H1 (cell line): ENCODE measurements at regions not wholly inside any gene's neighbourhood (a gene's known extent, or its start where the extent isn't known, plus 50 kb on each side); places are given as distances from the start of the nearest gene placed in this dataset.

Source experiments
- CTCF ChIA-PET: fragments of 300-600 bp; sonication (Branson Sonifier 250); formaldehyde crosslinking; loops from one replicate; lab custom pipeline; 2021; ENCODE audit not compliant: partially characterized antibody; lab: Charles Lee
- POLR2A ChIA-PET: fragments of 300-600 bp; sonication (Branson Sonifier 250); formaldehyde crosslinking; loops from one replicate; lab custom pipeline; 2021; ENCODE audit warnings: inconsistent platforms; ENCODE audit not compliant: partially characterized antibody; lab: Charles Lee
- DNase-seq, 2 experiments: peaks; one replicate each; pipeline versions ENCODE4 v3.0.0 to v3.0.0-alpha.2; 2010 to 2022; ENCODE audit warnings: low spot score in 2 of 2, low read depth in 1 of 2, mixed read lengths in 1 of 2
- FAIRE-seq: peaks from 2 replicates; lab custom pipeline; 2011; peaks lifted over from hg19 to GRCh38; lab: Jason Lieb, UNC
- H2AFZ ChIP-seq: 2 replicates; pipeline ENCODE4 v1.8.1; 2012; ENCODE audit warnings: low read length, inconsistent platforms
- H2AK5ac ChIP-seq: 2 replicates; pipeline ENCODE4 v1.6.1; 2013; ENCODE audit warnings: low read depth, low read length
- H2BK120ac ChIP-seq: replicated peaks from 2 replicates; pipeline ENCODE3; 2013; ENCODE audit warnings: low read depth, low read length, inconsistent platforms
- H2BK12ac ChIP-seq: 2 replicates; pipeline ENCODE4 v1.6.1; 2013; ENCODE audit warnings: low read depth, low read length
- H2BK15ac ChIP-seq: 2 replicates; pipeline ENCODE4 v1.6.1; 2013; ENCODE audit warnings: low read length
- H2BK20ac ChIP-seq: 2 replicates; pipeline ENCODE4 v1.6.1; 2013; ENCODE audit warnings: low read length
- H2BK5ac ChIP-seq: 2 replicates; pipeline ENCODE4 v1.6.1; 2013; ENCODE audit warnings: low read depth, low read length
- H3K14ac ChIP-seq: 2 replicates; pipeline ENCODE4 v1.6.1; 2013; ENCODE audit warnings: inconsistent platforms; ENCODE audit not compliant: insufficient read length
- H3K18ac ChIP-seq: 2 replicates; pipeline ENCODE4 v1.6.1; 2013; ENCODE audit warnings: low read length; ENCODE audit errors: extremely low read depth
- H3K23ac ChIP-seq: 2 replicates; pipeline ENCODE4 v1.6.1; 2013; ENCODE audit warnings: inconsistent platforms; ENCODE audit not compliant: insufficient read length
- H3K23me2 ChIP-seq: 2 replicates; pipeline ENCODE4 v1.6.1; 2013; ENCODE audit warnings: low read depth, low read length
- H3K27ac ChIP-seq: 2 replicates; pipeline ENCODE4 v1.6.1; 2011; ENCODE audit warnings: low read depth, low read length, inconsistent platforms
- H3K27me3 ChIP-seq, 4 experiments: replicated peaks in 1 of 4; 1 replicate in 1 of 4; 2 replicates in 3 of 4; pipeline versions ENCODE4 v1.6.1 to v1.8.1; 2011 to 2013; ENCODE audit warnings: low read length in 3 of 4, mild to moderate bottlenecking in 3 of 4, inconsistent platforms in 2 of 4, mixed read lengths in 2 of 4, moderate library complexity in 1 of 4; ENCODE audit not compliant: control insufficient read depth in 3 of 4, insufficient read depth in 3 of 4; ENCODE audit errors: extremely low read depth in 1 of 4
- H3K36me3 ChIP-seq, 4 experiments: 2 replicates each; pipeline versions ENCODE4 v1.6.1 to v1.8.1; 2011 to 2013; ENCODE audit warnings: mild to moderate bottlenecking in 4 of 4, low read length in 3 of 4, moderate library complexity in 2 of 4, control low read depth in 1 of 4, inconsistent platforms in 1 of 4; ENCODE audit not compliant: insufficient read depth in 4 of 4, control insufficient read depth in 2 of 4
- H3K4ac ChIP-seq: replicated peaks from 2 replicates; pipeline ENCODE3; 2013; ENCODE audit warnings: low read length, low read depth, mixed read lengths, inconsistent platforms; ENCODE audit not compliant: insufficient read length
- H3K4me1 ChIP-seq, 4 experiments: replicated peaks in 1 of 4; 1 replicate in 1 of 4; 2 replicates in 3 of 4; pipeline versions ENCODE4 v1.6.1 to v1.8.1; 2011 to 2013; ENCODE audit warnings: low read length in 3 of 4, inconsistent platforms in 2 of 4, mixed read lengths in 1 of 4; ENCODE audit not compliant: insufficient read depth in 4 of 4, control insufficient read depth in 3 of 4
- H3K4me2 ChIP-seq, 2 experiments: 2 replicates each; pipeline versions ENCODE4 v1.6.1 to v1.8.1; 2011 to 2013; ENCODE audit warnings: low read depth in 2 of 2, low read length in 2 of 2, control low read depth in 1 of 2, inconsistent platforms in 1 of 2, mild to moderate bottlenecking in 1 of 2; ENCODE audit not compliant: insufficient read depth in 1 of 2
- H3K4me3 ChIP-seq, 4 experiments: fragments of 200-600, 300-600 bp in 1 of 4; sonication (generic), shearing (Covaris generic), sonication (Bioruptor Twin) in 1 of 4; 2 replicates each; pipeline versions ENCODE4 v1.5.1 to v1.8.1; 2011 to 2016; ENCODE audit warnings: low read length in 4 of 4, low read depth in 3 of 4, control low read depth in 2 of 4, inconsistent platforms in 2 of 4, mild to moderate bottlenecking in 2 of 4, mixed read lengths in 1 of 4, moderate library complexity in 1 of 4; ENCODE audit not compliant: insufficient read depth in 2 of 4; ENCODE audit errors: extremely low read depth in 1 of 4
- H3K56ac ChIP-seq: replicated peaks from 2 replicates; pipeline ENCODE3; 2013; ENCODE audit warnings: low read depth, mild to moderate bottlenecking, mixed read lengths, low read length, inconsistent platforms; ENCODE audit not compliant: insufficient read length
- H3K79me1 ChIP-seq: 2 replicates; pipeline ENCODE4 v1.6.1; 2013; ENCODE audit warnings: low read depth, low read length, control low read depth
- H3K79me2 ChIP-seq, 2 experiments: 2 replicates each; pipeline versions ENCODE4 v1.6.1 to v1.8.1; 2012 to 2013; ENCODE audit warnings: low read length in 2 of 2, mild to moderate bottlenecking in 2 of 2, inconsistent platforms in 1 of 2; ENCODE audit not compliant: insufficient read depth in 2 of 2, control insufficient read depth in 1 of 2
- H3K9ac ChIP-seq, 4 experiments: replicated peaks in 1 of 4; 1 replicate in 1 of 4; 2 replicates in 3 of 4; pipeline versions ENCODE4 v1.6.1 to v1.8.1; 2011 to 2013; ENCODE audit warnings: low read depth in 3 of 4, low read length in 3 of 4, control low read depth in 2 of 4, mild to moderate bottlenecking in 2 of 4, moderate library complexity in 2 of 4, inconsistent platforms in 1 of 4; ENCODE audit errors: extremely low read depth in 1 of 4
- H3K9me3 ChIP-seq, 2 experiments: 2 replicates each; pipeline versions ENCODE4 v1.6.1 to v1.8.1; 2012 to 2013; ENCODE audit warnings: mild to moderate bottlenecking in 2 of 2, moderate library complexity in 2 of 2, control low read depth in 1 of 2, inconsistent platforms in 1 of 2, low read depth in 1 of 2, low read length in 1 of 2, mixed read lengths in 1 of 2; ENCODE audit not compliant: insufficient read depth in 2 of 2
- H4K20me1 ChIP-seq, 2 experiments: replicated peaks in 1 of 2; 2 replicates each; pipeline versions ENCODE3 to v1.8.1; 2011 to 2013; ENCODE audit warnings: inconsistent platforms in 2 of 2, low read length in 2 of 2, mild to moderate bottlenecking in 1 of 2; ENCODE audit not compliant: insufficient read depth in 2 of 2, control insufficient read depth in 1 of 2
- H4K5ac ChIP-seq: 2 replicates; pipeline ENCODE4 v1.6.1; 2013; ENCODE audit warnings: low read length, low read depth, mixed read lengths, inconsistent platforms; ENCODE audit not compliant: insufficient read length
- H4K8ac ChIP-seq: 2 replicates; pipeline ENCODE4 v1.8.0; 2013; ENCODE audit warnings: mild to moderate bottlenecking, moderate library complexity, low read length, inconsistent platforms; ENCODE audit not compliant: insufficient read depth; ENCODE audit errors: extremely low read depth
- H4K91ac ChIP-seq: replicated peaks from 2 replicates; pipeline ENCODE3; 2013; ENCODE audit warnings: low read length, mixed read lengths, inconsistent platforms; ENCODE audit not compliant: insufficient read length
- BCL11A ChIP-seq, 2 experiments: IDR thresholded peaks; one replicate each; pipeline ENCODE4 v1.6.1; 2011; ENCODE audit warnings: low read depth in 2 of 2, low read length in 2 of 2, mild to moderate bottlenecking in 2 of 2
- KDM4A ChIP-seq: IDR thresholded peaks from one replicate; pipeline ENCODE4 v1.7.1; 2012; ENCODE audit warnings: low read depth, mild to moderate bottlenecking, moderate library complexity, low read length, inconsistent platforms; ENCODE audit not compliant: severe bottlenecking
- MAFK ChIP-seq: IDR thresholded peaks from 2 replicates; pipeline ENCODE4 v1.6.1; 2012; ENCODE audit warnings: low read depth, mild to moderate bottlenecking, improper control_type of control experiment, low read length
- POLR2AphosphoS5 ChIP-seq: IDR thresholded peaks from 2 replicates; pipeline ENCODE4 v1.6.1; 2011; ENCODE audit warnings: low read depth, low read length
- POU5F1 ChIP-seq: IDR thresholded peaks from 2 replicates; pipeline ENCODE4 v1.6.1; 2011; ENCODE audit warnings: low read depth, mild to moderate bottlenecking, low read length, moderate library complexity
- RNF2 ChIP-seq: fragments of 200-900, 300-1000 bp; sonication (generic); IDR thresholded peaks from 2 replicates; pipeline ENCODE4 v1.7.1; 2016; ENCODE audit warnings: borderline replicate concordance, low read depth, mild to moderate bottlenecking, antibody characterized with exemption, low read length; ENCODE audit not compliant: poor library complexity, severe bottlenecking; ENCODE audit errors: missing control alignments
- SRF ChIP-seq: IDR thresholded peaks from 2 replicates; pipeline ENCODE4 v1.6.1; 2011; ENCODE audit warnings: mild to moderate bottlenecking, low read depth, low read length, moderate library complexity
- TAF1 ChIP-seq: IDR thresholded peaks from 2 replicates; pipeline ENCODE4 v1.6.1; 2011; ENCODE audit warnings: mild to moderate bottlenecking, low read depth, low read length
- TF ChIP-seq, protein P1 (sequence below), 3 experiments: IDR thresholded peaks; 1 replicate in 2 of 3; 2 replicates in 1 of 3; pipeline versions ENCODE4 v1.5.1 to v1.6.1; 2011; ENCODE audit warnings: low read length in 3 of 3, mild to moderate bottlenecking in 3 of 3, inconsistent platforms in 2 of 3, low read depth in 1 of 3, moderate library complexity in 1 of 3; ENCODE audit not compliant: insufficient read depth in 1 of 3; ENCODE audit errors: control extremely low read depth in 1 of 3
- TF ChIP-seq, protein P2 (sequence below): IDR thresholded peaks from 2 replicates; pipeline ENCODE4 v1.6.1; 2012; ENCODE audit warnings: low read length, inconsistent platforms

DNA sequence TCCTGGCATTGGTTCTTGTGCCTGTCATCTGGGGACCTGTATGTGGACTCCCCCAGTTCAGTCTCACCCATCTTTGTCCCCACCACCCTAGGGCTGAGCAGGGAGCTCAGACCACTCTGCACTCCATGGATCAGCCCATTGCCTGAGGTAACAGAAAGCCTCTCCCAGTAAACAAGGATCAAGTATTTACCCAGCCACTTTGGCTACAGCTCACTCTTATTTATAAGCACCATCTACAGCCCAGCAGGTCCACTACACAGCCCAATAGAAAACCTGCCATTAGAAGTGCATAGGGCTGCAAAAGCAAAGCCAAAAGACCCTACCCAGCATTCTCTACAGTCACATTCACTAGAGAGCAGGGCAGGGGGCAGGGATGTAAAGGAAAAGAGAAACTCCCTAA is 335.0 kb upstream of the SYNCRIP start:
- Histone ChIP-seq H3K14ac (no peak overlapping the region), H3K18ac (no peak overlapping the region), H2AFZ (no peak overlapping the region; the same call in 1 of the 2 replicates), H2BK20ac (no peak overlapping the region), H3K79me1 (no peaks in the 10 kb centered on the region), H2AK5ac (no peak overlapping the region), H4K8ac (no peak overlapping the region), H3K9ac (no peak overlapping the region), H3K4me3 (no peak overlapping the region), H4K20me1 (no peaks in the 10 kb centered on the region), H2BK12ac (no peak overlapping the region), H3K9me3 (peaks cover 0 to 5% of the 10 kb centered on the region in 2 experiments; a peak in 1 of 4 replicates), H3K36me3 (no peaks in the 10 kb centered on the region; a peak in 1 of 8 replicates), H3K4ac (no peak overlapping the region), H2BK15ac (no peak overlapping the region), H3K27ac (no peak overlapping the region), H3K4me2 (no peak overlapping the region), H3K56ac (no peak overlapping the region), H3K79me2 (no peaks in the 10 kb centered on the region), H3K23me2 (no peaks in the 10 kb centered on the region), H3K23ac (no peak overlapping the region), H4K5ac (no peak overlapping the region)
- ChIA-PET POLR2A (no interaction called here), CTCF (no interaction called here)
- FAIRE-seq (no peak), DNase-seq (no peak)
- TF ChIP-seq MAFK (no peak), POLR2AphosphoS5 (no peak), KDM4A (no peak), POU5F1 (no peak), SRF (no peak), TAF1 (no peak), BCL11A (IDR thresholded peaks at IDR 0.05; ENCODE audit: low read depth in 2 of 2, low read length in 2 of 2) (no peak), RNF2 (no peak)
- TF ChIP-seq, protein P1, sequence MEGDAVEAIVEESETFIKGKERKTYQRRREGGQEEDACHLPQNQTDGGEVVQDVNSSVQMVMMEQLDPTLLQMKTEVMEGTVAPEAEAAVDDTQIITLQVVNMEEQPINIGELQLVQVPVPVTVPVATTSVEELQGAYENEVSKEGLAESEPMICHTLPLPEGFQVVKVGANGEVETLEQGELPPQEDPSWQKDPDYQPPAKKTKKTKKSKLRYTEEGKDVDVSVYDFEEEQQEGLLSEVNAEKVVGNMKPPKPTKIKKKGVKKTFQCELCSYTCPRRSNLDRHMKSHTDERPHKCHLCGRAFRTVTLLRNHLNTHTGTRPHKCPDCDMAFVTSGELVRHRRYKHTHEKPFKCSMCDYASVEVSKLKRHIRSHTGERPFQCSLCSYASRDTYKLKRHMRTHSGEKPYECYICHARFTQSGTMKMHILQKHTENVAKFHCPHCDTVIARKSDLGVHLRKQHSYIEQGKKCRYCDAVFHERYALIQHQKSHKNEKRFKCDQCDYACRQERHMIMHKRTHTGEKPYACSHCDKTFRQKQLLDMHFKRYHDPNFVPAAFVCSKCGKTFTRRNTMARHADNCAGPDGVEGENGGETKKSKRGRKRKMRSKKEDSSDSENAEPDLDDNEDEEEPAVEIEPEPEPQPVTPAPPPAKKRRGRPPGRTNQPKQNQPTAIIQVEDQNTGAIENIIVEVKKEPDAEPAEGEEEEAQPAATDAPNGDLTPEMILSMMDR (IDR thresholded peaks at IDR 0.05; ENCODE audit: control extremely low read depth in 1 of 3, insufficient read depth in 1 of 3, low read depth in 1 of 3, low read length in 3 of 3): no peak
- TF ChIP-seq, protein P2, sequence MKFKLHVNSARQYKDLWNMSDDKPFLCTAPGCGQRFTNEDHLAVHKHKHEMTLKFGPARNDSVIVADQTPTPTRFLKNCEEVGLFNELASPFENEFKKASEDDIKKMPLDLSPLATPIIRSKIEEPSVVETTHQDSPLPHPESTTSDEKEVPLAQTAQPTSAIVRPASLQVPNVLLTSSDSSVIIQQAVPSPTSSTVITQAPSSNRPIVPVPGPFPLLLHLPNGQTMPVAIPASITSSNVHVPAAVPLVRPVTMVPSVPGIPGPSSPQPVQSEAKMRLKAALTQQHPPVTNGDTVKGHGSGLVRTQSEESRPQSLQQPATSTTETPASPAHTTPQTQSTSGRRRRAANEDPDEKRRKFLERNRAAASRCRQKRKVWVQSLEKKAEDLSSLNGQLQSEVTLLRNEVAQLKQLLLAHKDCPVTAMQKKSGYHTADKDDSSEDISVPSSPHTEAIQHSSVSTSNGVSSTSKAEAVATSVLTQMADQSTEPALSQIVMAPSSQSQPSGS: no peak
- TF ChIP-seq, all 59 proteins: peak for 0
- H3K4me1 ChIP-seq: no peaks in the 10 kb centered on the region
- no peak overlapping the region for H4K91ac ChIP-seq
- H2BK5ac ChIP-seq: no peak overlapping the region
- H3K27me3 ChIP-seq: no peaks in the 10 kb centered on the region
- no peak overlapping the region for H2BK120ac ChIP-seq
